ENCODE measurements at regions not wholly inside any gene's neighbourhood (a gene's known extent, or its start where the extent isn't known, plus 50 kb on each side); places are given as distances from the start of the nearest gene placed in this dataset.

GRCh38 chr13:70945506-70945905 is 837.3 kb upstream of the KLHL1 start:
- H2BK15ac ChIP-seq (ENCODE audit: low read depth, low read length), result no peak overlapping the region
- no peaks in the 10 kb centered on the region for H3K9me3 ChIP-seq (ENCODE audit: control insufficient read depth, low read depth, low read length)
- TF ChIP-seq CTCF (conservative IDR thresholded peaks at IDR 0.05), result no peak
- H4K91ac ChIP-seq (ENCODE audit: insufficient read length, low read depth, low read length), result no peak overlapping the region
- H3K4me1 ChIP-seq (ENCODE audit: insufficient read depth, low read length), result no peaks in the 10 kb centered on the region
- H3K4me2 ChIP-seq (ENCODE audit: insufficient read depth, insufficient read length, low read length), result no peak overlapping the region
- H3K23ac ChIP-seq (ENCODE audit: insufficient read length, low read depth, low read length), result no peak overlapping the region
- Mint-ChIP-seq H3K4me1 (no peaks in the 10 kb centered on the region), H3K4me3 (no peak overlapping the region), H3K36me3 (ENCODE audit: insufficient read depth in 1 of 3, low read depth in 3 of 3) (no peaks in the 10 kb centered on the region), H3K9me3 (no peaks in the 10 kb centered on the region), H3K27ac (no peak overlapping the region), H3K27me3 (ENCODE audit: low read depth) (no peaks in the 10 kb centered on the region)
- no peak overlapping the region for H2BK5ac ChIP-seq (ENCODE audit: insufficient read length, low read length)
- no peak overlapping the region for H3K9ac ChIP-seq (ENCODE audit: extremely low read depth, insufficient read length, low read length)
- no peak overlapping the region for H3K4ac ChIP-seq (ENCODE audit: low read depth, low read length)
- H3K79me2 ChIP-seq (ENCODE audit: insufficient read depth, low read length), result no peaks in the 10 kb centered on the region
- no peak overlapping the region for H3K27ac ChIP-seq (ENCODE audit: insufficient read length, low read depth, low read length)
- no peaks in the 10 kb centered on the region for H4K20me1 ChIP-seq (ENCODE audit: control insufficient read depth, insufficient read depth, insufficient read length)
- no peak overlapping the region for H3T11ph ChIP-seq (ENCODE audit: low read length)
- no peak overlapping the region for H3K14ac ChIP-seq (ENCODE audit: insufficient read depth, low read length)
- no peak overlapping the region for H2AK5ac ChIP-seq (ENCODE audit: insufficient read length, low read length)
- H4K5ac ChIP-seq (ENCODE audit: insufficient read length, low read depth, low read length), result no peak overlapping the region
- no peak overlapping the region for H2AFZ ChIP-seq (ENCODE audit: low read length)
- no peak overlapping the region for H2BK20ac ChIP-seq (ENCODE audit: low read depth, low read length, poor library complexity, severe bottlenecking)
- H3K23me2 ChIP-seq (ENCODE audit: insufficient read length, low read depth, low read length, poor library complexity, severe bottlenecking), result no peaks in the 10 kb centered on the region
- H3K27me3 ChIP-seq (ENCODE audit: insufficient read depth, low read length), result no peaks in the 10 kb centered on the region
- no peak overlapping the region for H3K56ac ChIP-seq (ENCODE audit: insufficient read length, low read depth, low read length)
- no peak overlapping the region for H3K18ac ChIP-seq (ENCODE audit: insufficient read length, low read depth, low read length)
- H2BK120ac ChIP-seq (ENCODE audit: low read depth, low read length, poor library complexity, severe bottlenecking), result no peak overlapping the region
- DNase-seq, result no peak
- no peak overlapping the region for H4K8ac ChIP-seq (replicated peaks; ENCODE audit: insufficient read length, low read depth, low read length)
- no CpG with 5 or more reads among the region's 2 CpGs for WGBS (ENCODE audit: extremely low coverage, insufficient read length, low lambda C conversion rate)
- no peaks in the 10 kb centered on the region for H3K79me1 ChIP-seq (ENCODE audit: insufficient read depth, low read depth, low read length, poor library complexity, severe bottlenecking)
- no peak overlapping the region for H2BK12ac ChIP-seq (ENCODE audit: insufficient read length, low read depth, low read length)
